NAMALWA (cell line): ENCODE measurements at regions not wholly inside any gene's neighbourhood (a gene's known extent, or its start where the extent isn't known, plus 50 kb on each side); places are given as distances from the start of the nearest gene placed in this dataset.
"Not testable (repeated sequence)": the region's sequence is repeated elsewhere in the genome, so short reads cannot be mapped to it uniquely, and the experiment has no call there.

Source experiments
- DNase-seq: peaks from one replicate; pipeline ENCODE4 v3.0.0-alpha.2; 2015; ENCODE audit warnings: low spot score

DNA sequence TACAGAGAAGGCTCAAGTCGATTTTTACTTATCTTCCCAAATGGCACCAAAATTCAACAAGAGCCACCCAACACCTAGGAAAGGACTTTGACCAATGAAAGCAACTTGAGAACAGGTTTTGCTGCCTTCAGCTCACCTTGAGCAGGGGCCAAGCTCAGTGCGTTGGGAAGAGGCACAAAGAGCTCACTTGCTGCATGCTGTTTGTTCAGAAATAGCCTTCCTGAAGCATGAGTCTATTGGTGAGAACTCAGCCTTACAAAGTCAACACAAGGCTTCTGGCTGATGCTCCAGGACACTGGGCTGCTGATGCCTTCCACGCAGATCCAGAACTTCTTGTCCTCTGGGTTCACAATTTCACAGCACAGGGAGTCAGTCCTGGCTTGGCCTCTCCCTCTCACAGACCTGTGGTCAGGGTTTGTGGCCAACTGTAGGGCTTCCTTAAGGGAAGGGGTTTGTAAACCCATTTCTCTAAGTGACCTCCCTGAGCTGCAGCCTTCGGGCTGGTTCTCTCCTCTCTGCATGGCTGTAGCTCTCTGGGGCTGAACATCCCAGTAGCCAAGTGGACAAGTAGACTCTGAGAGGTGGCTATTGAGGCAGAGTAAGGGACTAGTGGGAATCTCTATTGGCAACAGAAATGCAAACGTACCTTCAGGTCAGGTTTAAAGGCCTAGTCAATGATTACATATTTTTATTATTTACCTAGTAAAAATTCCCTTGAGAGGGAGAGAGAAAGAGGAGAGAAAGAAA is 124.7 kb upstream of the GATA6 start:
- DNase-seq, result no peak

DNA sequence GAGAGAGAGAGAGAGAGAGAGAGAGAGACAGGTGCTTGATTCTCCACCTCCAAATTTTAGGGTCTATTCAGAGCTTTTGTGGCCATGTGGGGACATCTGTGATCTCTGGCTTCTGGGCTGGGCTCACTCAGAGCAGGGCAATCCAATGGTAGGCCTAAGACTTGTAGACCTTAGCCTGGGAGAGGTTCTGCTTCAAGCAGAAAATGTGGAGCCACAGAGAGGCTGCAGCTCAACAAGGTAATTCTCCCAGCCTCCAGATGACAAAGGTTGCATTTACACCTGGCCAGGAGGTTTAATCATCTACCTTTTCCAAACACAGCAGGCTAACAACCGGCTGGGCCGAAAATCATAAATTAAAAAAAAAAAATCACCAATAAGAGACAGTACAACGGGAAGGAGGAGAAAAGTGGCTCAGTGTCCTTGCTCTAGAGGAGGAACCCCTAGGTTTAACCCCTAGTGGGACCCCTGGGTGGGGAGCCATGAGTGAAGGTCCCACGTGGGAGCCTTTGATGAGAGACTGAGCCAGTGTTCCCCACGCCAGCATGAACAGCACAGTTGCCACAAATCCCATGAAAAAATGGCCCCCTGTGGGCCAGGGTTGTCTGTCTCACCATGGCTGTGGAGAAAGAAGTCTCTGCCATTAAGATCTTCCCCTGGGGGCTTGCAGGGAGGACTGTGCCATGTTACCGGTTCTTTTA is 124.0 kb upstream of the GATA6 start:
- no peak for DNase-seq

DNA sequence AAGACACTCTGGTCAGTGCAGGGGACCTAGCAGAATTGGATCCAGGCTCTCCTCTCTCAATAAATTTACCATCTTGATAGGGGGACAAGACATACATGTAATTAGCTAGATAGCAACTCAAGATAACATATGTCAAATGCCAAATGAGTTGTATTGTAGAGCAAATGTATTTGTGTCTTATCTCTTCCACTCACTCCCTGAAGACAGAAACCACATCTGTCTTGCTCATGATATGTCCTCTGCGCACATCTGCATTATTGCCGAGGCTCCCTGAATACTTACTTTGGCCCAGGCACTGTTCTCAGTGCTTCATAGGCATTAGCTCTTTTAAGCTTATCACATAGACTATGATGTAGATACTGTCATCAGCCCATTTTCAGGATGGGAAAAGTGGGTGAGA is 122.9 kb upstream of the GATA6 start:
- no peak for DNase-seq

DNA sequence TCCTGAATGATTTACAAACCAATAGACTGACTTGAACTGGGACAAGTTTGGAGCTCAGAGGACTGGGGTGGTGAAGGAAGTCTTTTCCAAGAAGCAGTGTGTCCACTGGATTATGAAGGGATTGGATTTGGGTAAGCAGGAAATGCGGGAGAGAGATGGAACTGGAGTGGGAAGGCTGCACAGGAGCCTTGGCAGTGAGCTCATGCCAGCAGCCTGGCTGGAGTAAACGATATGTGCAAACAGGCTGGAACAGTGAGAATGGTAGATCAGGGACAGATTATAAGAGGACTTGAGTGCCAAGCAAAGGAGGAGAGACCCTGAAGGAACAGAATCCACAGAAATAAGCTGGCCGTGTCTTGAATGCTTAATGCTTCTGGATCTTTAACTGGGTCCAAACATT is 121.9 kb upstream of the GATA6 start:
- DNase-seq, result no peak

DNA sequence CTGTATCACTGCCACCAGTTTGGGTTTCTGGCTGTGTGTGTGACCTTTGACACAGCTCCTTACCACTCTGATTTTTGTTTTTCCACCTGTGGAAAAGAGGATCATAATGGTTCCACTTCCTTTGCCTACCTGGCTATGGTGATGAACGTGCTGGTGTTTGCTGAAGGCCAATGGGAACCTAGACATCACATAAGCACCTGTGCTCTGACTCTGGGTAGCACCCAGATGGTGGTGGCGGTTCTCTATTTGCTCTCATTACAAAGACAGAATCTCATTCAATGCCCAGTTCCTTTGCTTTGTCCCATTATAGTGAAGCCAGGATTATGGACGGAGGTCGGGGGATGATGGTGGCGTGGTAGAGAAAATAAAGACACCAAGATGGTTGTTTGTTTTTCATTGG is 121.2 kb upstream of the GATA6 start:
- DNase-seq, result no peak

DNA sequence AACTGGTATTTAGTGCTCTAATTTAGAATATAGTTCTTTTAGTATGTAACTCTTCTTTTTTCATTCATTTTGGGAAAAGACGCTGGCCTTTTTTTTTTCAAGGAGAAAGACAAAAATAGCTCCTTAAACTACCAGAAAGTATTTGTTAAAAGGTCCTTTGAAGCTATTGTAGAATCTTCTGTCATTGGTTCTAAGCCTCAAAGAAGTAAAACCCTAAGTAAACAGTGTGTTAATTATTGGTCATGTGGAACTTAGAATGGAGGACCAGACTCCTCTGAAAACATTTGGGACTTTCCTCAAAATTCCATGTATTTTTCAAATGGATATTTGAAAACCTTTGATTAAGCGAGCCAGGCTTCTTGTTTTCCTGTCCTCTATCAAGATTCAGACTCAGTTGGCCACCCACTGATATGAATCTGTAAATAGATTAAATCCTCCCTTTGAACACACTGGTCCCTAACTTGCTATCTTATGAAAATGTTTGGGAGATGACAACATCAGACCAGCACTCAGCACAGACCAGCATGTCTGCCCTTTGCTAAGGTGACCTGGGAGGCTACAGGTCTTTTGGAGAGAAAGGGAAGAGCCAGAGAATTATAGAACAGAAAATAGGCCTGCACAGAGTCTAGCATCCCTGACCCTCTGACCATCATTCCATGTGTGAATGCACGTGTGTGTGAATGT is 120.3 kb upstream of the GATA6 start:
- DNase-seq, result no peak

DNA sequence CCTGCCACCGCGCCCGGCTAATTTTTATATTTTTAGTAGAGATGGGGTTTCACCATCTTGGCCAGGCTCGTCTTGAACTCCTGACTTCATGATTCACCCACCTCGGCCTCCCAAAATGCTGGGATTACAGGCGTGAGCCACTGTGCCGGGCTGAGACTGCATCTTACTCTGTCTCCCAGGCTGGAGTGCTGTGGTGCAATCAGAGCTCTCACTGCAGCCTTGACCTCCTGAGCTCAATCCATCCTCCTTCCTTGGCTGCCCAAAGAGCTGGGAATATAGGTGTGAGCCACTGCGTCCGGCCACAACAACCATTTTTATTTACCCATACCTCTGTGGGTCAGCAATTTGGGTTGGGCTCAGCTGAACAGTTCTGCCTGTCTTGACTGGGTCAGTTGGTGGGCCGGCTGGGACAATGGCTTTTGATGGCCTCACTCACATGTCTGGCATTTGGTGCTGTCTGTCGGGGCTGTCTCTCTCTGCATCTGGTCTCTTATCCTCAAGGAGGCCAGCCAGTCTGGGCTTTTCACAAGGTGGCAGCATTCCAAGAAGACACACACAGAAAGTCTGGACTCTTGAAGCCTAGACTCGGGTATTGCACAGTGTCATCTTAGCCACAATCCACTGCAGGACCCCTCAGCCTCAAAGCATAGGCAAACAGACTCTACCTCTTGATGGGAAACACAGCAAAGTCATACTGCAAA is 116.8 kb upstream of the GATA6 start:
- DNase-seq, result no peak

DNA sequence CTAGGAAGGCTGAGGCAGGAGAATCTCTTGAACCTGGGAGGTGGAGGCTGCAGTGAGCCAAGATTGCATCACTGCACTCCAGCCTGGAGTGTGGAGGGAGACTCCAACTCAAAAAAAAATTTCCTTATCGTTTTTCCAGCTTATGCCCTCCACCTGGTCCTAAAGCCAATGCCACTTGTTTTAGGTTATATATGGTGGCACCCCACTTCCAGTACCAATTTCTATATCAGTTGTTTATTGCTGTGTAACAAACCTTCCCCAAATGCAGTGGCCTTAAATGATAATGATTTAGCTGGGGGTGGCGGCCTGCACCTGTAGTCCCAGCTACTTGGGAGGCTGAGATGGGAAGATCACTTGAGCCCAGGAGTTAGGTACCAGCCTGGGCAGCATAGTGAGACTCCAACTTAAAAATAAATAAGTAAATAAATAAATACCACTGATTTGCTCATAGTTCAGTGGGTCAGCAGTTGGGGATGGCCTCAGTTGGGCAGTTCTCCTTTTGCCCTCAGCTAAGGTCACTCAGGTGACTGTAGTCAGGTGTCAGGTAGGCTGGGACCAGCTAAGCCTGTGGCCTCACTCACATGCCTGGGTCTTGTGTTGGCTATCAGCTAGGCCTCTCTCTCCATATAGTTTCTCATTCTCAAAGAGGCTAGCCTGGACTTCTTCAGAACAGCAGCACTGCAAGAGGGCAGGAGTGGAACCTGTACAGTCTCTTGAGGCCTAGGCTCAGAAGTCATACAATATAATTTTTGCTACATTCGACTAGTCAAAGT is 113.7 kb upstream of the GATA6 start:
- DNase-seq, result no peak

DNA sequence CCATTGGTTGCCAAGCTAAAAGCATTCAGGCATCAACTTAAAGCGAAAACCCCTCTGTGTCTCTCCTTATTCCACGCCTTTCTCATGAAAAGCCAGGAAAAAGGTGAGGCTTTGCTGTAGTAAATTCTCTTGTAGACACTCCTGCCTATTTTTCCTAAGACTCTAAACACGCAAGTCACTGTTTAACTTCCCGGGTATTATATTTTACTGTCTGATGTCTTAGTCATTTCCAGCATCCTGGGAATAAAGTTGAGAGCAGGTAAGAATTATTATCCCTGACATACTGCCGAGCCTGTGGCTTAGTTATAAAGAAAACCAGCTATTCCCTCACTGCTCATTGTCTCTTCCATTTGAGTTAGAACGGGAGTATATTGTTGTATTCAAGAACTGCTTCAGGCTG is 112.4 kb upstream of the GATA6 start:
- DNase-seq, result no peak

DNA sequence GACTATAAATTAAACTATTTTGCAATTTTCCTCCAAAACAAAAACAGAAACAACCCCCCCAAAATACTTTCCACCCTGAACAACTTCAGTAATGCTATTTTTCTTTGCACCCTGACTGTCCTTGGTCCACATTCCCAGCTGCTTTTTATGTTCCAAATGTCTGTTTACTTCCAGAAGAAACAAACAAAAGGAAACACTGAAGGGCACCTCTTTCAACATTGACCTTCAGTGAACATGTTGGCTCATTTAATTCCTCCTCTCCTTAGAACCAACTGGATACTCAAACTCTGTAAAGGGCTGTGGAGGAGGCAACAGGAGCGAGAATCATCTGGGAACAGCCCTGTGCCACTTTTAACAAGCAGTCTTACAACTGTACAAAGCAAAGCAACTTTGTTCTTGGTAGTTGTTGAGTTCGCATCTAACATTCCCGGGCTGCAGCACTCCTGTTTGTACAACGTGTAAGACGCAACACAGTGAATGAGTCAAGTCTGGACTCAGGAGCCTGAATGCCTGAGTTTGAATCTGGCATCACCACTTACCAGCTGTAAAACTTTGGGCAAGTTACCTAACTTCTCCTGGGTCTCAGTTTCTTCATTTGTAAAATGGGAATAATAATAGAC is 111.4 kb upstream of the GATA6 start:
- no peak for DNase-seq

DNA sequence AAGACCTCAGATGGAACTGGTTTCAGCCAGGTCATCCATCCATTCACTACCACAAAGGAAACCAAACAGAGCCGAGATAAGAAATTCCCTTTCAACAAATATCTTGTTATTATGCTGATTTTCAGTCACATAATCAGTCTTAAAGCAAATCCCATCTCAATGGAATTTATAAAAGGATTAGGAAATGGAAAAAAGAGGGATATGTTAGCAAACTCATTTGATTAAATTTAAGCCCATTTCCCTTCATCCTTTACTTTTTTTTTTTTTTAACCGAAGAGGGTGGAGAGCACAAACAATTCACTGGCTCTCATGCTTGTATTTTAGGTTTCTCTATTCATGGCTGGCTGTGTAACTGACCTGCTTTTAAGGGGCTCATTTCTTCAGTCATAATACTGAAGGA is 109.0 kb upstream of the GATA6 start:
- DNase-seq, result no peak

DNA sequence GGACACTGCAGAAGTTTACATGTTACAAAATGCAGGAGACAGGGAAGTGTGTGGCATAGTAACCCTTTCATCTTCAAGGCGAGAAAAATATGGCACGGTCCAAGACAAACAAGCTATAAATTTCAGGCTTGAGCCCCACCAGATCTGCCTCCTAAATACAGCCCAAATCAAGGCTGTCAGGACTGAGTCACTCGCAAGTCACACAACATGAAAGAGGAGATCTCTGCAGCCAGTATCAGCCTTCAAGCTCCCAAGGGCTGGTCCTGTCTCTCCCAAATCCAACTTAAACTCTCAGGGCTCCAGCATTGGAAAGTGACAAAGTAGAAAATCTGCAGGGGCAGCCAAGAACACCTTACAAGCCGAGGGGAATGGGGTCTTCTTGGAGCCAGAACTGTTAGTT is 106.3 kb upstream of the GATA6 start:
- no peak for DNase-seq

DNA sequence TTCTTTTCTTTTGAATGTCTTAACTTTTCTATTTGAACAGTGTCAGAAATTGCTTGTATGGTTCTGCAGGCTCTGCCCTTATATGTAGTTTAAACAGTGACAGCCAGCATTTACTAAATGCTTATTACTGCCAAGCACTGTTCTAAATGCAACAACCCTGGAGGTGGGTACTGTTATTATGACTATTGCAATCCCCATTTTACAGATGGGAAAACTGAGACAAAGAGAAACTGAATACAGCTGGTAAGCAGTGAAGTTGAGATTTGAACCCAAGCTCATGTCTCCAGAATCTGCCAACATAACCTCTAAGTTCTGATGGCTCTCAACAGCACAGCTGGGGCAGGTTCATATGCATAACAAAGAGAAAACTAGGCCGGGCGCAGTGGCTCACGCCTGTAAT is 105.7 kb upstream of the GATA6 start:
- DNase-seq, result no peak

DNA sequence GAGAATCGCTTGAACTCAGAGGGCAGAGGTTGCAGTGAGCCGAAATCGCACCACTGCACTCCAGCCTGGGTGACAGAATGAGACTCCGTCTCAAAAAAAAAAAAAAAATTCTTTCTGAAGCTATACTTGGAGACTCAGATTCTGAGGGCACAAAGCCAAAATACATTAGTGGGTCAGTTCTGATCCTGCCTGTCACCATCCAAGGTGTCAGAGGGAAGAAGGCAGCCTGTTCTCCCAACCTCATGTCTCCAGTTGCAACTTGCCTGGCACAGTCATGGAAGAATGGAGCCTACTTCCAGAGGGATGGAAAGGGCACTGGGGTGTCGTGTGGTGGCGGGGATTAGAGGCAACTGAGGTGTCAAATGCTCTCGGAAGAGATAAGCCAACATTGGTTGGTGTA is 104.8 kb upstream of the GATA6 start:
- no peak for DNase-seq

DNA sequence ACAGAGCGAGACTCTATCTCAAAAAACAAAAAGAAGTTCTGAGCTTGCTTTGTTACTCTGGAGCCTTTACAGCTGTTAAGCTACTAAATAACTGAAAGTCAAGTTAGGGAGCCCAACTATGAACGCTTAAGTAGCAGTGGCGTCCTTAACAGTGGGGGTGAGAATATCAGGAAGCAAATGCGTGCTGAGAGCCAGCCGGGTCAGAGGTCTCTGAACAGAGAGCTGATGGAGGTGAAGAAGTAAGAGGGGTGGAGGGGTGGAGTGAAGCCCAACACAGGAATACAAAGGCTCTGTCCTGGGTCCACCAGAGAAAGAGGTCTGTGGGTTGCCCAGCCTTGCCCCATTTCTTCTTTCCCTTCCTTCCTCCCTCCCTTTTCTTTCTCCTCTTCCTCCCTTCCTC is 104.1 kb upstream of the GATA6 start:
- no peak for DNase-seq

DNA sequence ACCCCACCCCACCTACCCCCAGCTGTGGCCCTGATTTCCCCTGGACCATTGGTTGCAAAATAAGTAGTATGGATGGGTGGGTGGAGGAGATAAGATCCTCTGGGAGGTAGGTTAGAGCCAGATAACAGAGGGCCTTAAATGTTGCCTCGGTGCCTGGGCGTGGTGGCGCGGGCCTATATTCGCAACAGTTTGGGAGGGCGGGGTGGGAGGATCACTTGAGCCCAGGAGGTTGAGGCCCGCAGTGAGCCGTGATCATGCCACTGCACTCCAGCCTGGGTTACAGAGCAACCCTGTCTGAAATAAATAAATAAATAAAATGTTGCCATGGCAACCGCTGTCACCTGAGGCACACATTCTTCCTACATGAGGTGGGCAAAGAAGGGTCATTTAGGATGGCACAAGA is 103.3 kb upstream of the GATA6 start:
- DNase-seq, result no peak

DNA sequence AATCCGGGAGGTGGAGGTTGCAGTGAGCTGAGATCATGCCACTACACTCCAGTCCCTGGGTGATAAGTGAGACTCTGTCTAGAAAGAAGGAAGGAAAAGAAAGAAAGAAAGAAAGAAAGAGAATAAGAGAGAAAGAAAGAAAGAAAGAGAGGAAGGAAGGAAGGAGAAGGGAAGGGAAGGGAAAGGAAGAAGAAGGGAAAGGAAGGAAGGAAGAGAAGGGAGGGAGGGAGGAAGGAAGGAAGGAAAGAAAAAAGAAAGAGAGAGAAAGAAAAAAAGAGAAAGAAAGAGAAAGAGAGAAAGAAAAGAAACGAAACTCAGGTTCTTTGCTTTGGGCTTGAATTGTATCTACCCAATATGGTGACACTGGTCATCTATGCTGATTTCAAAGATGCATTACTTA is 102.3 kb upstream of the GATA6 start:
- no peak for DNase-seq

DNA sequence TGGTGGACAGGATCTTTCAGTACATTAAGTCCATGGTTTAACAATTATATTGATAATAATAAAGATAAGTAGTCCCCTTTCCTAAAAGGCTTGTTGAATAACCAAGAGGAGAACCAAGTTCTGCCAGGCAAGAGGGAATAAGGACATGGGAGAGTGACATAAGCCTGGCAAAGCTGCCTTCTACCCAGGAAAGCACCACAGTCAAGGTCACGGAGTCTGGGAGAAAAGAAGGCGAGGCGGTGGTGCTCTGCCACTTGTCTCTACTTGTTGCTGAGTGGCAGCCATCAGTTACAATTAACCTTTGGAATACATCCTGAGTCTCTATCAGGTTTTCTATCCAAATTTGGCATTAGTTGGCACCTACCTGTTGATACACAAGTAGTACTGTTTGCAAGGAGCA is 101.7 kb upstream of the GATA6 start:
- DNase-seq, result no peak

DNA sequence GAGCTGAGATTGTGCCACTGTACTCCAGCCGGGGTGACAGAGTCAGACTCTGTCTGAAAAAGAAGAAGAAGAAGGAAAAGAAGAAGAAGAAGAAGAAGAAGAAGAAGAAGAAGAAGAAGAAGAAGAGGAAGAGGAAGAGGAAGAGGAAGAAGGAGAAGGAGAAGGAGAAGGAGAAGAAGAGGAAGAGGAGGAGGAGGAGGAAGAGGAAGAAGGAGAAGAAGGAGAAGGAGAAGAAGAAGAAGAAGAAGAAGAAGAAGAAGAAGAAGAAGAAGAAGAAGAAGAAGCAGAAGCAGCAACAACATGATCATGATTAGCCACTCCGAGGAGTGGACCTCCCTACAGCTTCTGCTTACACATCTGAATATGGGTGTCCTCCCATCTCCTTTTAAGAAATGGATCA is 100.6 kb upstream of the GATA6 start:
- not testable (repeated sequence) for DNase-seq

DNA sequence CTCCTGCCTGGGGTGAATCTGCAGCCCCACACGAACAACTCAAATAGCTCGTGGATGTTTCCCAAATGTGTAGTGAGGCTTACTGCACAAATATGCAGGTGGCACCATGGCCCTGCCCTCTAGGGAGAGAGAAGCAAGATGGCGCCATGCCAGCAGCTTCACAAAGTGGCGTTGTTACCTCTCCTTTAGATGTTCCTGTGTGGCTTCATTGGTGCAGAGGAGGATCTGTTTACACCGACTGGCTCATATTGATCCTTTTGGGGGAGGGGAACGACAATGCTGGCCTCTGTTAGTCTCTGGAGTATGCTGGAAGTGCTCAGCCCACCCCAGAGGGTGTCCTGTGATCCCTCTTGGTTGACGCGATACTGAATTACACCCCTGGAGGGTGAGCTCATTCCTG is 99.5 kb upstream of the GATA6 start:
- no peak for DNase-seq

DNA sequence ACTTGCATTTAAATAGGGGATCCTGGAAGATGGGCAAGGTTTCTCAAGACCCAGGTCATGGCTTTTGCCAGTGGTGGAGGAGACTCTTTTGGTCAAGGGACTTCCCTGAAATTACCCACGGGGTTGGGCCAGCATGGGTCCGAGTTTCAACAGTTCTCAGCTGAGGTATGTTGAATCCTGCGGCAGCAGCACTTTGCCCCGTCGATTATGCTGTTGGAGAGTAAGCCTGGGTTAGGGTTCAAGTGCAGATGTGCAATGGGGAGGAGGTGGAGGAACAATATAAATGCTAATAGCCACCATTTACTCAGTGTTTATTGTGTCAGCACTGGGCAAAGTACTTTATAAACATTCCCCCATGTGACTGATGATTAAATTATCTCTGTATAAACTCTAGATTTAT is 96.0 kb upstream of the GATA6 start:
- no peak for DNase-seq
